ENCODE measurements at regions not wholly inside any gene's neighbourhood (a gene's known extent, or its start where the extent isn't known, plus 50 kb on each side); places are given as distances from the start of the nearest gene placed in this dataset.

DNA sequence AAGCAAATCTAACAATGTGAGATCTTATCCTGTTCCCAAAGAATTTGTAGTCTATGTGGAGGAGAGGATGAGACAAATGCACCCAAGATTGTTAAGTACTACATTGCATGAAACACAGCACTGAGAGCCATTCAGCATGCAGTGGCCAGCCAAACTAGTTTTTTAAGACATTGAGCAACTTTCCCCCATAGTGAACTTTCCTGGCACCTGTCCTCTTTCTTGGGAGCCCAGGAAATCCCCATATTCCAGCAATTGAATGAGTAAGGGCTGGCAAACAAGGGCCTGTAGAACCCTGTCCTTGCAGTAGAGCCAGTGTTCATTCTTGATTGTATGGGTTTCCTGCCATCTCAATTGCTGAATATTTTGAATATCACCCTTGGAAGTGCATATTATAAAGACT, 58.8 kb upstream of the FIGN start:
- TF ChIP-seq EP300 (IDR thresholded peaks at IDR 0.05; ENCODE audit: borderline replicate concordance in 1 of 2, low read depth in 2 of 2, low read length in 2 of 2), result no peak
- TF ChIP-seq, protein P1, sequence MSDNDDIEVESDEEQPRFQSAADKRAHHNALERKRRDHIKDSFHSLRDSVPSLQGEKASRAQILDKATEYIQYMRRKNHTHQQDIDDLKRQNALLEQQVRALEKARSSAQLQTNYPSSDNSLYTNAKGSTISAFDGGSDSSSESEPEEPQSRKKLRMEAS (IDR thresholded peaks at IDR 0.05), result no peak
- no peak for TF ChIP-seq SIN3A (conservative IDR thresholded peaks at IDR 0.05 in 1 of 2, IDR thresholded peaks at IDR 0.05 in 1 of 2; ENCODE audit: low read depth in 1 of 2, low read length in 2 of 2)
- no peak for TF ChIP-seq GABPA (IDR thresholded peaks at IDR 0.05; ENCODE audit: borderline replicate concordance, insufficient read depth, low read length)
- TF ChIP-seq RFX5 (IDR thresholded peaks at IDR 0.05; ENCODE audit: borderline replicate concordance, low read depth, low read length), result no peak
- TF ChIP-seq, protein P2, sequence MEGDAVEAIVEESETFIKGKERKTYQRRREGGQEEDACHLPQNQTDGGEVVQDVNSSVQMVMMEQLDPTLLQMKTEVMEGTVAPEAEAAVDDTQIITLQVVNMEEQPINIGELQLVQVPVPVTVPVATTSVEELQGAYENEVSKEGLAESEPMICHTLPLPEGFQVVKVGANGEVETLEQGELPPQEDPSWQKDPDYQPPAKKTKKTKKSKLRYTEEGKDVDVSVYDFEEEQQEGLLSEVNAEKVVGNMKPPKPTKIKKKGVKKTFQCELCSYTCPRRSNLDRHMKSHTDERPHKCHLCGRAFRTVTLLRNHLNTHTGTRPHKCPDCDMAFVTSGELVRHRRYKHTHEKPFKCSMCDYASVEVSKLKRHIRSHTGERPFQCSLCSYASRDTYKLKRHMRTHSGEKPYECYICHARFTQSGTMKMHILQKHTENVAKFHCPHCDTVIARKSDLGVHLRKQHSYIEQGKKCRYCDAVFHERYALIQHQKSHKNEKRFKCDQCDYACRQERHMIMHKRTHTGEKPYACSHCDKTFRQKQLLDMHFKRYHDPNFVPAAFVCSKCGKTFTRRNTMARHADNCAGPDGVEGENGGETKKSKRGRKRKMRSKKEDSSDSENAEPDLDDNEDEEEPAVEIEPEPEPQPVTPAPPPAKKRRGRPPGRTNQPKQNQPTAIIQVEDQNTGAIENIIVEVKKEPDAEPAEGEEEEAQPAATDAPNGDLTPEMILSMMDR (IDR thresholded peaks at IDR 0.05; ENCODE audit: control extremely low read depth in 1 of 3, insufficient read depth in 1 of 3, low read depth in 1 of 3, low read length in 3 of 3), result no peak
- no peak for TF ChIP-seq RAD21 (IDR thresholded peaks at IDR 0.05 in 1 of 2, conservative IDR thresholded peaks at IDR 0.05 in 1 of 2; ENCODE audit: low read depth in 2 of 2, low read length in 2 of 2)
- TF ChIP-seq POLR2A (IDR thresholded peaks at IDR 0.05; ENCODE audit: control extremely low read depth in 1 of 2, low read depth in 2 of 2, low read length in 2 of 2), result no peak
- no peak for TF ChIP-seq HDAC2 (IDR thresholded peaks at IDR 0.05; ENCODE audit: borderline replicate concordance in 1 of 2, low read depth in 2 of 2, low read length in 2 of 2)
- no peak for TF ChIP-seq POLR2AphosphoS5 (IDR thresholded peaks at IDR 0.05; ENCODE audit: low read depth, low read length)
- no peak for TF ChIP-seq SRF (IDR thresholded peaks at IDR 0.05; ENCODE audit: low read depth, low read length)
- TF ChIP-seq SP2 (IDR thresholded peaks at IDR 0.05; ENCODE audit: low read length), result no peak
- no peak for TF ChIP-seq EZH2 (IDR thresholded peaks at IDR 0.05; ENCODE audit: low read depth, low read length, severe bottlenecking)

Measured in H1 (cell line).